ENCODE measurements at regions not wholly inside any gene's neighbourhood (a gene's known extent, or its start where the extent isn't known, plus 50 kb on each side); places are given as distances from the start of the nearest gene placed in this dataset.

DNA sequence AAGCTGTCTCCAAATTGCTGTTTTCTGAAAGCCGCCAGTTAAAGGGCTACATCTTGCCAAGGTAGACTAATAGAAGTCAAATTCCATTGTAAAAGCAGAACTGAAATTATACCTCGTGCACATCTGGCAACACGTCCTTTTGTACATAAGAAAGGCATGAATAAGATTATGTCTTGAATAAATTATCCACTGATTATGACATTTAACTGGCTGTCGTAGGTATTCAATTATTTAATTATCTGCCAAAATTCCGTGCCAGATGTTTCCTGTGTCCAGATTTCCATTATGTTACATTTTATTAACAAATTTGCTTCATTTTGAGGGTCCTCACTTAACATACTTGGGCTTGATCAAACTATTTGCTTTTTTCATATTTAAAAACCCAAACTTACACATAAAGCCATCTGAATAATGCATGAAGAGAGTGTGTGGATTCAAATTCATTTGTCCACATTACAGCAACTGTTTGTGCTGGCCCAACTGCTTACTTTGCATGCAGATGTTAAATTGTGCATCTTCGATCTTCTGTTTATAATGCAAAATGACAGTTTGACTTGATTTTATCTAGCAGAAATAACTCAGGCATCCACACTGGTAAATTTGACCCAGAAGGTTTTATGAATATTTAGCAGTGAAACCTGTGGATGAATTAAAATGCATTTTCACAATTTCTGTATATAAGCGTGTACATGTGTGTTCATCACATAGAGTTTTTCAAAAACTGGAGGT lies 701.5 kb downstream of the ZNF385D start:
- TF ChIP-seq, protein P1, sequence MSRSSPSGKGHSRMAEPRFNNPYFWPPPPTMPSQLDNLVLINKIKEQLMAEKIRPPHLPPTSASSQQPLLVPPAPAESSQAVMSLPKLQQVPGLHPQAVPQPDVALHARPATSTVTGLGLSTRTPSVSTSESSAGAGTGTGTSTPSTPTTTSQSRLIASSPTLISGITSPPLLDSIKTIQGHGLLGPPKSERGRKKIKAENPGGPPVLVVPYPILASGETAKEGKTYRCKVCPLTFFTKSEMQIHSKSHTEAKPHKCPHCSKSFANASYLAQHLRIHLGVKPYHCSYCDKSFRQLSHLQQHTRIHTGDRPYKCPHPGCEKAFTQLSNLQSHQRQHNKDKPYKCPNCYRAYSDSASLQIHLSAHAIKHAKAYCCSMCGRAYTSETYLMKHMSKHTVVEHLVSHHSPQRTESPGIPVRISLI (tag by site-specific recombination; IDR thresholded peaks at IDR 0.05): no peak
- TF ChIP-seq ZNF521 (tag by site-specific recombination; IDR thresholded peaks at IDR 0.05) (no peak), ZNF175 (tag by site-specific recombination; IDR thresholded peaks at IDR 0.05) (no peak), WT1 (tag by site-specific recombination; IDR thresholded peaks at IDR 0.05) (no peak), ZNF426 (tag by site-specific recombination; IDR thresholded peaks at IDR 0.05) (no peak), ZNF837 (tag by site-specific recombination; IDR thresholded peaks at IDR 0.05) (no peak), FEZF1 (tag by site-specific recombination; IDR thresholded peaks at IDR 0.05) (no peak)
- TF ChIP-seq, protein P2, sequence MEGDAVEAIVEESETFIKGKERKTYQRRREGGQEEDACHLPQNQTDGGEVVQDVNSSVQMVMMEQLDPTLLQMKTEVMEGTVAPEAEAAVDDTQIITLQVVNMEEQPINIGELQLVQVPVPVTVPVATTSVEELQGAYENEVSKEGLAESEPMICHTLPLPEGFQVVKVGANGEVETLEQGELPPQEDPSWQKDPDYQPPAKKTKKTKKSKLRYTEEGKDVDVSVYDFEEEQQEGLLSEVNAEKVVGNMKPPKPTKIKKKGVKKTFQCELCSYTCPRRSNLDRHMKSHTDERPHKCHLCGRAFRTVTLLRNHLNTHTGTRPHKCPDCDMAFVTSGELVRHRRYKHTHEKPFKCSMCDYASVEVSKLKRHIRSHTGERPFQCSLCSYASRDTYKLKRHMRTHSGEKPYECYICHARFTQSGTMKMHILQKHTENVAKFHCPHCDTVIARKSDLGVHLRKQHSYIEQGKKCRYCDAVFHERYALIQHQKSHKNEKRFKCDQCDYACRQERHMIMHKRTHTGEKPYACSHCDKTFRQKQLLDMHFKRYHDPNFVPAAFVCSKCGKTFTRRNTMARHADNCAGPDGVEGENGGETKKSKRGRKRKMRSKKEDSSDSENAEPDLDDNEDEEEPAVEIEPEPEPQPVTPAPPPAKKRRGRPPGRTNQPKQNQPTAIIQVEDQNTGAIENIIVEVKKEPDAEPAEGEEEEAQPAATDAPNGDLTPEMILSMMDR (tag by site-specific recombination; IDR thresholded peaks at IDR 0.05): no peak
- TF ChIP-seq, protein P3, sequence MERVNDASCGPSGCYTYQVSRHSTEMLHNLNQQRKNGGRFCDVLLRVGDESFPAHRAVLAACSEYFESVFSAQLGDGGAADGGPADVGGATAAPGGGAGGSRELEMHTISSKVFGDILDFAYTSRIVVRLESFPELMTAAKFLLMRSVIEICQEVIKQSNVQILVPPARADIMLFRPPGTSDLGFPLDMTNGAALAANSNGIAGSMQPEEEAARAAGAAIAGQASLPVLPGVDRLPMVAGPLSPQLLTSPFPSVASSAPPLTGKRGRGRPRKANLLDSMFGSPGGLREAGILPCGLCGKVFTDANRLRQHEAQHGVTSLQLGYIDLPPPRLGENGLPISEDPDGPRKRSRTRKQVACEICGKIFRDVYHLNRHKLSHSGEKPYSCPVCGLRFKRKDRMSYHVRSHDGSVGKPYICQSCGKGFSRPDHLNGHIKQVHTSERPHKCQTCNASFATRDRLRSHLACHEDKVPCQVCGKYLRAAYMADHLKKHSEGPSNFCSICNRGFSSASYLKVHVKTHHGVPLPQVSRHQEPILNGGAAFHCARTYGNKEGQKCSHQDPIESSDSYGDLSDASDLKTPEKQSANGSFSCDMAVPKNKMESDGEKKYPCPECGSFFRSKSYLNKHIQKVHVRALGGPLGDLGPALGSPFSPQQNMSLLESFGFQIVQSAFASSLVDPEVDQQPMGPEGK (tag by site-specific recombination; IDR thresholded peaks at IDR 0.05): no peak
